HL-60 (cell line): ENCODE measurements at regions not wholly inside any gene's neighbourhood (a gene's known extent, or its start where the extent isn't known, plus 50 kb on each side); places are given as distances from the start of the nearest gene placed in this dataset.

Experiments used
- DNase-seq, 2 experiments: peaks; one replicate each; pipeline ENCODE4 v3.0.0-alpha.2; 2010 to 2020; ENCODE audit warnings: low read depth in 1 of 2, low spot score in 1 of 2
- H3K27ac ChIP-seq: fragments of 250-450 bp; sonication (Bioruptor Pico); replicated peaks from 2 replicates; pipeline ENCODE4 v1.5.1; 2020; ENCODE audit warnings: mild to moderate bottlenecking, moderate library complexity
- H3K27me3 ChIP-seq: fragments of 250-450 bp; sonication (Bioruptor Pico); 2 replicates; pipeline ENCODE4 v1.5.1; 2021; ENCODE audit warnings: mild to moderate bottlenecking, moderate library complexity; ENCODE audit not compliant: insufficient read depth, poor library complexity, severe bottlenecking
- H3K4me3 ChIP-seq: replicated peaks from 2 replicates; pipeline ENCODE4 v1.5.1; 2011; ENCODE audit warnings: mild to moderate bottlenecking, control low read depth, low read length; ENCODE audit not compliant: insufficient read depth
- CTCF ChIP-seq: IDR thresholded peaks from one replicate; pipeline ENCODE4 v1.5.1; 2011; ENCODE audit warnings: low read length, control low read depth, inconsistent platforms; ENCODE audit not compliant: insufficient read depth
- GABPA ChIP-seq: IDR thresholded peaks from 2 replicates; pipeline ENCODE4 v1.6.1; 2012; ENCODE audit warnings: low read depth
- POLR2AphosphoS5 ChIP-seq: IDR thresholded peaks from 2 replicates; pipeline ENCODE4 v1.6.1; 2012; ENCODE audit warnings: low read depth
- REST ChIP-seq: IDR thresholded peaks from 2 replicates; pipeline ENCODE4 v1.6.1; 2012; ENCODE audit warnings: low read depth; ENCODE audit not compliant: insufficient replicate concordance
- SPI1 ChIP-seq: IDR thresholded peaks from 2 replicates; pipeline ENCODE4 v1.6.1; 2012; ENCODE audit warnings: low read depth, mild to moderate bottlenecking, borderline replicate concordance

GRCh38 chr13:104678161-104678560, 1611.9 kb upstream of the SLC10A2 start:
- H3K4me3 ChIP-seq = no peak overlapping the region
- H3K27me3 ChIP-seq = no peaks in the 10 kb centered on the region
- H3K27ac ChIP-seq = no peak overlapping the region
- no peak for TF ChIP-seq REST
- DNase-seq = no peak

GRCh38 chr13:104671901-104672300, 1605.7 kb upstream of the SLC10A2 start:
- Histone ChIP-seq H3K4me3 (no peak overlapping the region), H3K27ac (no peak overlapping the region), H3K27me3 (no peaks in the 10 kb centered on the region)
- DNase-seq = no peak
- TF ChIP-seq CTCF = no peak
- no peak for TF ChIP-seq SPI1
- TF ChIP-seq REST = no peak
- TF ChIP-seq POLR2AphosphoS5 = no peak
- no peak for TF ChIP-seq GABPA

GRCh38 chr13:104657196-104657595, 1591.0 kb upstream of the SLC10A2 start:
- TF ChIP-seq GABPA (no peak), SPI1 (no peak), POLR2AphosphoS5 (no peak), REST (no peak), CTCF (no peak)
- no peaks in the 10 kb centered on the region for H3K27me3 ChIP-seq
- no peak for DNase-seq
- no peak overlapping the region for H3K27ac ChIP-seq
- no peak overlapping the region for H3K4me3 ChIP-seq

GRCh38 chr13:104650431-104650830, 1584.2 kb upstream of the SLC10A2 start:
- TF ChIP-seq SPI1 = no peak
- TF ChIP-seq REST = no peak
- TF ChIP-seq POLR2AphosphoS5 = no peak
- TF ChIP-seq GABPA = no peak
- TF ChIP-seq CTCF = no peak
- Histone ChIP-seq H3K4me3 (no peak overlapping the region), H3K27ac (no peak overlapping the region), H3K27me3 (no peaks in the 10 kb centered on the region)
- DNase-seq = no peak
